Type B pancreatic cell (in vitro differentiated cells): ENCODE measurements at regions not wholly inside any gene's neighbourhood (a gene's known extent, or its start where the extent isn't known, plus 50 kb on each side); places are given as distances from the start of the nearest gene placed in this dataset.
A peak's percentile ranks its signal among the peaks of the same experiment; 100 is the strongest.

ENCODE experiments used
- DNase-seq: peaks from one replicate; pipeline ENCODE4 v3.0.0; 2021; ENCODE audit warnings: mixed read lengths; ENCODE audit not compliant: unreplicated experiment; ENCODE audit errors: extremely low spot score
- H3K27ac Mint-ChIP-seq: 2 replicates; pipeline ENCODE4 v1.8.0; 2021; ENCODE audit warnings: mild to moderate bottlenecking, mixed read lengths
- H3K27me3 Mint-ChIP-seq: 2 replicates; pipeline ENCODE4 v1.8.0; 2021; ENCODE audit warnings: mixed read lengths
- H3K36me3 Mint-ChIP-seq: 2 replicates; pipeline ENCODE4 v1.8.0; 2021; ENCODE audit warnings: mixed read lengths
- H3K4me1 Mint-ChIP-seq: one replicate; pipeline ENCODE4 v1.8.0; 2021; ENCODE audit warnings: mixed read lengths; ENCODE audit not compliant: unreplicated experiment
- H3K4me3 Mint-ChIP-seq: 2 replicates; pipeline ENCODE4 v1.8.0; 2021; ENCODE audit warnings: mild to moderate bottlenecking, mixed read lengths
- H3K9me3 Mint-ChIP-seq: 2 replicates; pipeline ENCODE4 v1.8.0; 2021; ENCODE audit warnings: mixed read lengths
- TF ChIP-seq, protein P1 (sequence below): fragments of 200-600 bp; sonication (generic); conservative IDR thresholded peaks from 2 replicates; pipeline ENCODE4 v1.5.0; 2021; ENCODE audit warnings: antibody characterized with exemption, mild to moderate bottlenecking

DNA sequence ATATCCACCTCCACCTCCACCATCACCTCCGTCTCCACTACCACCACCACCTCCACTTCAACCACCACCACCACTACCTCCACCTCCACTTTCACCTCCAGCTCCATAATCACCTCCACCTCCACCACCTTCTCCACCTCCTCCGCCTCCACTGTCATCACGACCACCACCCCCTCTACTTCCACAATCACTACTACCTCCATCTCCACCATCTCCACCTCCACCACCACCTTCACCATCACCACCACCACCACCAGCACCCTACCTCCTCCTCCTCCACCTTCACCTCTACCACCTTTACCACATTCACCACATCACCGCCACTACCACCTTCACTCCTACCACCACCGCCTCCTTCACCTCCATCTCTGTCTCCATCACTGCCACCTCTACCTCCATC lies 435.7 kb downstream of the MCTP2 start:
- no peak for DNase-seq
- Mint-ChIP-seq H3K27me3 (peaks cover 8% of the 10 kb centered on the region), H3K36me3 (no peaks in the 10 kb centered on the region), H3K4me3 (no peak overlapping the region), H3K27ac (no peak overlapping the region), H3K4me1 (peaks cover 15% of the 10 kb centered on the region), H3K9me3 (peaks cover 5% of the 10 kb centered on the region)
- TF ChIP-seq, protein P1, sequence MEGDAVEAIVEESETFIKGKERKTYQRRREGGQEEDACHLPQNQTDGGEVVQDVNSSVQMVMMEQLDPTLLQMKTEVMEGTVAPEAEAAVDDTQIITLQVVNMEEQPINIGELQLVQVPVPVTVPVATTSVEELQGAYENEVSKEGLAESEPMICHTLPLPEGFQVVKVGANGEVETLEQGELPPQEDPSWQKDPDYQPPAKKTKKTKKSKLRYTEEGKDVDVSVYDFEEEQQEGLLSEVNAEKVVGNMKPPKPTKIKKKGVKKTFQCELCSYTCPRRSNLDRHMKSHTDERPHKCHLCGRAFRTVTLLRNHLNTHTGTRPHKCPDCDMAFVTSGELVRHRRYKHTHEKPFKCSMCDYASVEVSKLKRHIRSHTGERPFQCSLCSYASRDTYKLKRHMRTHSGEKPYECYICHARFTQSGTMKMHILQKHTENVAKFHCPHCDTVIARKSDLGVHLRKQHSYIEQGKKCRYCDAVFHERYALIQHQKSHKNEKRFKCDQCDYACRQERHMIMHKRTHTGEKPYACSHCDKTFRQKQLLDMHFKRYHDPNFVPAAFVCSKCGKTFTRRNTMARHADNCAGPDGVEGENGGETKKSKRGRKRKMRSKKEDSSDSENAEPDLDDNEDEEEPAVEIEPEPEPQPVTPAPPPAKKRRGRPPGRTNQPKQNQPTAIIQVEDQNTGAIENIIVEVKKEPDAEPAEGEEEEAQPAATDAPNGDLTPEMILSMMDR: no peak

DNA sequence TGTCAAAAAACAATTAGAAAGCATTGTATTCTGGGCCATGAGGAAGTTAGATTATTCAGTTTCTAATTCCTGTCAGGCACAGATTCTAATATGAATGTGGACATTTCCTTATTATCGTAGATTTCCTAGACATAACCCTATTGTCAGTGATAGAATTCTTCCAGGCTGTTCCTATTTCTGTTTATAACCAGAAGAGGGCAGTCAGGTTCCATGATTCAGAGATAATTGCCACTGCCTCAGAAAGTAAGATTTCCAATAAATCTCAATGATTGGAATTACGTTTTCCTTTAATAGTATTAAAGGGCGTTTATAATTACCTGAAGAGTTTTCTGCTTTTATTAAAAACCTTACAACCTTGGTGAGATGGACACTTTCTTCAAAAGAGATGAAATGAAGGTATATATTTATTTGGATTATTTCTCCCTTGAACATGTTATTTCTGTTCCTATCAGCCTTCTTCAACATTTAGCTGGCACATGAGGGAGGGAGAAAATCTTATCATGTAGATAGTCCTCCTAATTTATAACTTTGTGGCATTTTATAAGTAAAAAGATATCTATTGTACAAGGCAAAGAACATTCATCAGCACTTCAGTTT lies 439.2 kb downstream of the MCTP2 start:
- peaks cover 26% of the 10 kb centered on the region for H3K4me1 Mint-ChIP-seq
- no peak for DNase-seq
- H3K36me3 Mint-ChIP-seq: no peaks in the 10 kb centered on the region
- H3K27me3 Mint-ChIP-seq: peaks cover 8% of the 10 kb centered on the region
- no peak overlapping the region for H3K4me3 Mint-ChIP-seq
- TF ChIP-seq, protein P1: peak; percentile 96
- H3K27ac Mint-ChIP-seq: no peak overlapping the region
- H3K9me3 Mint-ChIP-seq: no peaks in the 10 kb centered on the region

DNA sequence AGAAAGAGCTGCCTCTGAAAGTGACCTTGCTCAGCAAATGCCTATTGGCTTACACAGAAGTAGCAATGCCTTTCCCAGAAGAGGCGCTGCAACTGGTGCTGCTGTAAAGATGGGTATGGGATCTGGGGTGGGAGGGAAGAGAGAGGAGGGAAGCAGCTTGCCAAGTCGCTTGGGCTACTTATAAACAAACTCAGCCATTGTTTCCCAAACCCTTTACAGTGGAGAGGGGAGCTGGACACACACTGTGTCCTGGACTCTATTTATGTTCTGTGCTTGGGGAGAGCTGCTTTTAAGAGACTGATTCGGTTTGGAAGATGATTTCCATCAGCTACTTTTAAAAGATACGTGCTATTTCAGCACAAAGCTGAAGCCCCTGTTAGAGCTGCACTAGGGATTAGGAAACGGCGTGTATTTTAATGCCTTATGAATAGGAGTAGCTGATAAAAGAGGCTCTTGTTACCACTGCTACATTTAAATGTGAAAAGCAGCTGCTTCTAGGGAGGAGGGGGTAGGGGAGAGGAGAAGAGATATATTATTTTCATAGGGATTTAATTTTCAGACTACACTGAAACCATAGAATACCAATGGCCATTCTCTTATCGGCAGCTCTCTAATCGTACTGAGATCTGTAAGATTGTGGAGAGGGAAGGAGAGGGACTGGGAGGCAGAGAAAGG lies 440.6 kb downstream of the MCTP2 start:
- Mint-ChIP-seq H3K9me3 (no peaks in the 10 kb centered on the region), H3K4me3 (peak overlapping the region; percentile 69), H3K27ac (peak overlapping the region; percentile 35), H3K4me1 (peaks cover 26% of the 10 kb centered on the region), H3K36me3 (no peaks in the 10 kb centered on the region), H3K27me3 (peaks cover 5% of the 10 kb centered on the region)
- no peak for DNase-seq
- TF ChIP-seq, protein P1: peak; percentile 29

DNA sequence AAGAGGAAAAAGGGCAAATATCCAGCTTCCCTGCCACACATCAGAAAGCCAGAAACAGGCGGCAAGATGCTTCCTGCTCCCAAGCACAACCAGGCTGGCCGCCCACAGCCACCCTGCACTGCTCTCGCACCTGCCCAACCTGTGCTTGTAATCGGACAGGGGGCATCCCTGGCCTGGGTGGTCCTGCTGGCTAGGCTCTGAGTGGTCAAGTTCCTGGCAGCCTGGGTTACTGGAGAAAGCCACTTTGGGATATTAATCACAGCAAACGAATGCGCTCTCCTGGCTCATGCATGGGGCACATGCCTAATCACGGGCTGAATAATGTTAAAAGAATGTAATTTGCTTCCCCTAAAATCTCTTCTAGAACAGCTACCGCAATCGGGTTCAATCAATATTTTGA lies 442.4 kb downstream of the MCTP2 start:
- H3K27ac Mint-ChIP-seq: no peak overlapping the region
- peaks cover 4% of the 10 kb centered on the region for H3K36me3 Mint-ChIP-seq
- H3K4me3 Mint-ChIP-seq: no peak overlapping the region
- H3K4me1 Mint-ChIP-seq: peaks cover 26% of the 10 kb centered on the region
- TF ChIP-seq, protein P1: no peak
- DNase-seq: no peak
- H3K27me3 Mint-ChIP-seq: peaks cover 6% of the 10 kb centered on the region
- H3K9me3 Mint-ChIP-seq: no peaks in the 10 kb centered on the region

DNA sequence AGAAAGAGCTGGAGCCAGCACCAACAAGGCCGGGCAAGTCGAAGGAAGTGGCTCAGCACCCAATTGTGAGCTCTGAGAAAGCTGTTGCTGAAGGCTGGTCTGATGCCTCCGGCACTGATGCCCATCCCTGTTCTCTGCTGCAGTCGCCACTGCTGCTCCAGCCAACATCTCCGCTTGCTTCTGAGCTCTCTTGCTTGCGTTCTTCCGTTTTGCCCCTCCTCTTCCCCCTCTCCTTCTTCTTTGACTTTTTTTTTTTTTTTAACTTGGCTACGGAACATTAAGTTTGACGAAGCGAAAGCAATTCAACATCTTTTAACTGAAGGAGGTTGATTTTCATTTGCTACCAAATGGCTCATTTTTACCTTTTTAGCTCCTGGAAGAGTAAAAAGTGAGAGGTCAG lies 442.9 kb downstream of the MCTP2 start:
- peaks cover 26% of the 10 kb centered on the region for H3K4me1 Mint-ChIP-seq
- no peak overlapping the region for H3K27ac Mint-ChIP-seq
- no peak overlapping the region for H3K4me3 Mint-ChIP-seq
- TF ChIP-seq, protein P1: no peak
- no peak for DNase-seq
- H3K27me3 Mint-ChIP-seq: peaks cover 6% of the 10 kb centered on the region
- H3K9me3 Mint-ChIP-seq: no peaks in the 10 kb centered on the region
- H3K36me3 Mint-ChIP-seq: peaks cover 4% of the 10 kb centered on the region
